AG09309 (cell line): ENCODE measurements at regions not wholly inside any gene's neighbourhood (a gene's known extent, or its start where the extent isn't known, plus 50 kb on each side); places are given as distances from the start of the nearest gene placed in this dataset.
"Not testable (repeated sequence)": the region's sequence is repeated elsewhere in the genome, so short reads cannot be mapped to it uniquely, and the experiment has no call there.

Source experiments
- DNase-seq: peaks from one replicate; pipeline ENCODE4 v3.0.0-alpha.2; 2010; ENCODE audit warnings: low read depth
- H3K4me3 ChIP-seq: 2 replicates; pipeline ENCODE4 v1.5.1; 2011; ENCODE audit warnings: mild to moderate bottlenecking, low read depth, low read length, moderate library complexity; ENCODE audit not compliant: control insufficient read depth
- CTCF ChIP-seq: IDR thresholded peaks from 2 replicates; pipeline ENCODE4 v1.5.1; 2011; ENCODE audit warnings: mild to moderate bottlenecking, low read depth, low read length, inconsistent platforms; ENCODE audit not compliant: insufficient read depth, control insufficient read depth; ENCODE audit errors: missing control alignments

DNA sequence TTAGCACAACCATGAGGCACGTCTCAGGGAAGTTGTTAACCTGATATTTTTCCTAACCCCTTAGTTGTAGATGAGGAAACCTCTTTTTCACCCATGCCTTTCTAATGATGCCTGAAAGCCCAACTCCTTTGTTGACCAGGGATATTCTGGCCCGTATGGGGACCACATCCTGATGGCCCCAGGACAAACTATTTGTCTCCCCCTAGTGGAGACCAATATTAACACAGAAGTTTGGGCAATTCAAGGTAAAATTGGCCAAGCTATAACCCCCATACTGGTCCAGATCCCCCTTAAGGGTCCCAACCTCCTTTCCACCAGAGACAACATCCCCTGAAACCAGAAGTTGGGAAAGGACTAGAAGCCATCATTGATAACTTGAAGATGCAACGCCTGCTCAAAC lies 893.3 kb downstream of the SORCS1 start:
- no peak for TF ChIP-seq CTCF
- H3K4me3 ChIP-seq, result no peak overlapping the region
- DNase-seq, result no peak

GRCh38 chr10:106268000-106268399 lies 896.5 kb downstream of the SORCS1 start:
- no peak overlapping the region for H3K4me3 ChIP-seq
- no peak for DNase-seq
- no peak for TF ChIP-seq CTCF

- no peak for TF ChIP-seq CTCF
- no peak overlapping the region for H3K4me3 ChIP-seq
- no peak for DNase-seq
Observed at GRCh38 chr10:106267591-106267990, 896.9 kb downstream of the SORCS1 start.

DNA sequence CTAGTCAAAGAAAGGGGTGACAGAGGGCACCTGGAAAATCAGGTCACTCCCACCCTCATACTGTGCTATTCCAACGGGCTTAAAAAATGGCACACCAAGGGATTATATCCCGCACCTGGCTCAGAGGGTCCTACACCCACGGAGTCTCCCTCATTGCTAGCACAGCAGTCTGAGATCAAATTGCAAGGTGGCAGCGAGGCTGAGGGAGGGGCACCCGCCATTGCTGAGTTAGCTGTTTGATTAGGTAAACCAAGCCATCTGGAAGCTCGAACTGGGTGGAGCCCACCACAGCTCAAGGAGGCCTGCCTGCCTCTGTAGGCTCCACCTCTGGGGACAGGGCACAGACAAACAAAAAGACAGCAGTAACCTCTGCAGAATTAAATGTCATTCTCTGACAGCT lies 907.1 kb downstream of the SORCS1 start:
- DNase-seq, result not testable (repeated sequence)

DNA sequence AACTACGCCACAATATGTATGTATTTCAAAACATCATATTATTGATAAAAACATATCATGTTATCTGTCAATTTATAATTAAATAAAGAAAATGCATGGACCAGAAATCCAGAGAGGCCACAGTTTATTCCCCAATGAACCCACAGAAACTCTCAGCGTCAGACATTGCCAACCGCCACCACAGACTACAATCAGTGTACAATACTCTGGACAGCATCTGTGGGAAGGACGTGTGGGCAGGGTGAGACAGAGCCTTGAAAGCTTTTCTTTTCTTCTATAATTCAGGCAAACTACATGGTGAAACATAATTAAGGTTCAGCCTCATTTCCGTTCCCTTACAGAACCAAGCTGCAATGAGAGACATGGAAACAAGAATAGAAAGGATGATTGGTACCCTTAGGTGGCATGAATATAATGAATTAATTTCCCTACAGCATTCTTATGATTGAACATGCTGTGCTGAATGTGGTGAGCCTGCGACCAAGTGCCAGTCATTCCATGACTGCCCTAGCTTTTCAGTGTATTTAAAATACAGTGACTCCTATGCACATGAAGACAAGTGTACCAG lies 909.3 kb downstream of the SORCS1 start:
- H3K4me3 ChIP-seq, result no peak overlapping the region
- no peak for DNase-seq
- no peak for TF ChIP-seq CTCF

More for the DNA sequence above, 907.1 kb downstream of the SORCS1 start:
- H3K4me3 ChIP-seq, result not testable (repeated sequence)

GRCh38 chr10:106254071-106254470 lies 910.4 kb downstream of the SORCS1 start:
- DNase-seq, result no peak

GRCh38 chr10:106252541-106252940 lies 912.0 kb downstream of the SORCS1 start:
- DNase-seq, result no peak
- no peak overlapping the region for H3K4me3 ChIP-seq
- no peak for TF ChIP-seq CTCF

More at GRCh38 chr10:106254071-106254470, 910.4 kb downstream of the SORCS1 start:
- H3K4me3 ChIP-seq, result no peak overlapping the region
- no peak for TF ChIP-seq CTCF
